CD4-positive, alpha-beta T cell treated with Interleukin-17A for 1 hour (primary cell): ENCODE measurements at regions not wholly inside any gene's neighbourhood (a gene's known extent, or its start where the extent isn't known, plus 50 kb on each side); places are given as distances from the start of the nearest gene placed in this dataset.
"Not testable (repeated sequence)": the region's sequence is repeated elsewhere in the genome, so short reads cannot be mapped to it uniquely, and the experiment has no call there.

Experiments
- DNase-seq: peaks from one replicate; pipeline ENCODE4 v3.0.0-alpha.2; 2020

- DNase-seq, result no peak
These were observed 282.5 kb downstream of the MEX3B start for GRCh38 chr15:81763304-81763703.

- DNase-seq, result no peak
These were observed 285.1 kb downstream of the MEX3B start for GRCh38 chr15:81760686-81761085.

GRCh38 chr15:81758818-81759284 lies 287.0 kb downstream of the MEX3B start:
- no peak for DNase-seq

- DNase-seq, result no peak
These were observed 290.2 kb downstream of the MEX3B start for GRCh38 chr15:81755626-81756025.

- DNase-seq, result no peak
These were observed 291.7 kb downstream of the MEX3B start for GRCh38 chr15:81754078-81754477.

GRCh38 chr15:81752974-81753373 lies 292.8 kb downstream of the MEX3B start:
- DNase-seq, result no peak

- DNase-seq, result no peak
These were observed 293.3 kb downstream of the MEX3B start for GRCh38 chr15:81752546-81752942.

GRCh38 chr15:81751816-81752545 lies 293.8 kb downstream of the MEX3B start:
- DNase-seq, result no peak

- no peak for DNase-seq
These were observed 294.6 kb downstream of the MEX3B start for GRCh38 chr15:81751256-81751655.

- DNase-seq, result no peak
These were observed 296.0 kb downstream of the MEX3B start for GRCh38 chr15:81749716-81750375.

- DNase-seq, result no peak
These were observed 298.3 kb downstream of the MEX3B start for GRCh38 chr15:81747482-81747881.

GRCh38 chr15:81747026-81747425 lies 298.8 kb downstream of the MEX3B start:
- no peak for DNase-seq

- DNase-seq, result no peak
These were observed 301.5 kb downstream of the MEX3B start for GRCh38 chr15:81744364-81744763.

GRCh38 chr15:81740416-81740815 lies 305.4 kb downstream of the MEX3B start:
- no peak for DNase-seq

- DNase-seq, result no peak
These were observed 316.5 kb downstream of the MEX3B start for GRCh38 chr15:81729340-81729739.

GRCh38 chr15:81728726-81729125 lies 317.1 kb downstream of the MEX3B start:
- DNase-seq, result no peak

- no peak for DNase-seq
These were observed 320.2 kb downstream of the MEX3B start for GRCh38 chr15:81725590-81725989.

GRCh38 chr15:81724536-81724935 lies 321.3 kb downstream of the MEX3B start:
- DNase-seq, result no peak

- DNase-seq, result no peak
These were observed 322.1 kb downstream of the MEX3B start for GRCh38 chr15:81723701-81724100.

- no peak for DNase-seq
These were observed 322.6 kb downstream of the MEX3B start for GRCh38 chr15:81723113-81723651.

- not testable (repeated sequence) for DNase-seq
These were observed 329.4 kb downstream of the MEX3B start for GRCh38 chr15:81716468-81716867.

- DNase-seq, result no peak
These were observed 335.5 kb downstream of the MEX3B start for GRCh38 chr15:81710328-81710727.

- DNase-seq, result not testable (repeated sequence)
These were observed 332.9 kb upstream of the TMC3 start for GRCh38 chr15:81706816-81707346.

GRCh38 chr15:81705727-81706126 lies 331.7 kb upstream of the TMC3 start:
- not testable (repeated sequence) for DNase-seq
